Central memory CD8-positive, alpha-beta T cell (primary cell): ENCODE measurements at regions not wholly inside any gene's neighbourhood (a gene's known extent, or its start where the extent isn't known, plus 50 kb on each side); places are given as distances from the start of the nearest gene placed in this dataset.

Experiments used
- ATAC-seq: fragments of 150-1000 bp; cut with Tn5 transposase; replicated peaks from 2 replicates; pipeline ENCODE4 v1.10.0; 2022; ENCODE audit warnings: mild to moderate bottlenecking, moderate FRiP score, moderate number of reproducible peaks; ENCODE audit not compliant: poor library complexity, severe bottlenecking; ENCODE audit errors: extremely low read depth
- DNase-seq, 2 donors: peaks; one replicate each; pipeline ENCODE4 v3.0.0; 2021; ENCODE audit warnings: low spot score in 2 of 2
- H3K27ac Mint-ChIP-seq: one replicate; pipeline ENCODE4 v1.8.0; 2022; ENCODE audit warnings: low read depth, mild to moderate bottlenecking, moderate library complexity, mixed read lengths
- H3K27me3 Mint-ChIP-seq: one replicate; pipeline ENCODE4 v1.8.0; 2022; ENCODE audit warnings: mixed read lengths
- H3K36me3 Mint-ChIP-seq: one replicate; pipeline ENCODE4 v1.8.0; 2022; ENCODE audit warnings: mild to moderate bottlenecking, moderate library complexity, mixed read lengths; ENCODE audit not compliant: insufficient read depth
- H3K4me1 Mint-ChIP-seq: one replicate; pipeline ENCODE4 v1.8.0; 2022; ENCODE audit warnings: mixed read lengths
- H3K4me3 Mint-ChIP-seq: one replicate; pipeline ENCODE4 v1.8.0; 2022; ENCODE audit warnings: mild to moderate bottlenecking, moderate library complexity, mixed read lengths
- H3K9me3 Mint-ChIP-seq: one replicate; pipeline ENCODE4 v1.8.0; 2022; ENCODE audit warnings: mixed read lengths

DNA sequence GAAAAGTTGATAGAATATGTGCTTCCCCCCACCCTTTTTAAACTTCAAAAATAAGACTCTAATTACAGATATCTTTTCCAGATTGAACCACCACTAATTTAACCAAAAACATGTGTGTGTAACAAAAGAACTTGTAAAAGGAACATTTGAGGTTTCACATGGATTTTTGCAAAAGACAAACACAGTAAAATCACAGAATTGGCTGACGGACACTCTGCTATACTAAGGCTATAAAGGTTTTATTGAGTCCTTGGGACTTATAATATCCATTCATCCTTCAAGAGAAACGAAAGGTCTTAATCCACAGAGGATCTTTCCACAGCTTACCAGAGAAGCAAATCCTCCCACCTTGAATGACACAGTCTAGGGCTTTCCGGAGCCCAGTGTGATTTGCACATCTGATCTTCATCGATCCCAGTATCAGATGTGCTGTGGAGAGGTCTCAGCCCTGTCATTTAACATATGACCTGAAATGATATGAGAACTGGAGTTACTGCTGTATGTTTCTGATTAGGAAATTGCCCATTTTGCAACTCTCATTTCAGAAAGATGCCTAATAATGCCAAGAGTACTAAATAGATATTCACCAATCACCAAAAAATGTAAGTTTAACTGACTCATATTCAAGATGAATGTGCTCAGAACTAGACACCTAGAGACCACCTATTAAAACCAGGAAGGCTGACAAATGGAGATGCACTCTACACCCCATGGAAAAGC, 256.5 kb upstream of the FBXL7 start:
- Mint-ChIP-seq H3K4me3 (no peak overlapping the region), H3K4me1 (no peaks in the 10 kb centered on the region), H3K36me3 (no peaks in the 10 kb centered on the region), H3K27me3 (no peaks in the 10 kb centered on the region), H3K27ac (no peak overlapping the region), H3K9me3 (peaks cover 18% of the 10 kb centered on the region)
- DNase-seq (no peak), ATAC-seq (no peak)

DNA sequence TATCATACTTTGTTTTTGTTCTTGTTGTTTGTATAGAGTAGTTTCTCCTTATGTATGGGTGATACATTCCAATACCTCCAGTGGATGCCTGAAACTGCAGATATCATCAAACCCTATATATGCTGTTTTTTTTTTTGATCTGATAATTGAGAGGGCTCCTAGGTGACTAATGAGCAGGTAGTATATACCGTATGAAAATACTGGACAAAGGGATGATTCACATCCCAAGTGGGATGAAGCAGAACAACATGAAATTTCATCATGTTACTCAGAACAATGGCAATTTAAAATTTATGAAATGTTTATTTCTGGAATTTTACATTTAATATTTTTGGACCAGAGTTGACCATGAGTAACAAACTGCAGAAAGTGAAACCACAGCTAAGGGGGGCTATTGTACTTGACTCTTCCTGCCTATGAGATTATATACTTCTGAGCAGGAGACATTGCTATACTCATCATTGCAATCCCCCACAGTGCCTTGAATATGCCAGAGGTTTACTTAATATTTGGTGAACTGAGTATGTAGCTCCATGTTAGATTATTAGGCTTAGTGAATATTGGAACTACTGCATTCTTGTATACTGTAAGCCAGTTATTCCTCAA, 258.7 kb upstream of the FBXL7 start:
- DNase-seq (no peak), ATAC-seq (no peak)
- H3K4me1 Mint-ChIP-seq: no peaks in the 10 kb centered on the region
- no peak overlapping the region for H3K4me3 Mint-ChIP-seq
- H3K27me3 Mint-ChIP-seq: no peaks in the 10 kb centered on the region
- H3K27ac Mint-ChIP-seq: no peak overlapping the region
- no peaks in the 10 kb centered on the region for H3K36me3 Mint-ChIP-seq
- peaks cover 23% of the 10 kb centered on the region for H3K9me3 Mint-ChIP-seq

DNA sequence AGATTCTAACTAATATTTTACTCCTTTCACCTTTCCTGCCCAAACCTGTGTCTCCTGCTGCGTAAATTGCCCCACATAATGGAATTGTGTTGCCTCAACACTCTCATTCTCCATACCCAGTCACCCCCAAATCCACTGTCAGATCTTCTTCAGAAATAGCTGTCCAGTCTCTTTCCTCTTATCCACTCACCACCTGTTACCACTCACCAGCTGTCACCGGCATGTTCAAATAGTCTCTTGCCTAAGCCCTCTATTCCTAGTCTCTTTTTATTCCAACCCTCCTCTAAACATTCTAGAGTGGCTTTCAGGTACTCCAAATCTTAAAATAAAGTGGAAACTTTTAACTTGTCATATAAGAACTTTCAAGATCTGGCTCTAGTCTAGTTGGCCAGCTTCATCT, 262.0 kb upstream of the FBXL7 start:
- Mint-ChIP-seq H3K27me3 (no peaks in the 10 kb centered on the region), H3K4me3 (no peak overlapping the region), H3K36me3 (no peaks in the 10 kb centered on the region), H3K4me1 (no peaks in the 10 kb centered on the region), H3K27ac (no peak overlapping the region), H3K9me3 (peaks cover 14% of the 10 kb centered on the region)
- DNase-seq (no peak), ATAC-seq (no peak)

DNA sequence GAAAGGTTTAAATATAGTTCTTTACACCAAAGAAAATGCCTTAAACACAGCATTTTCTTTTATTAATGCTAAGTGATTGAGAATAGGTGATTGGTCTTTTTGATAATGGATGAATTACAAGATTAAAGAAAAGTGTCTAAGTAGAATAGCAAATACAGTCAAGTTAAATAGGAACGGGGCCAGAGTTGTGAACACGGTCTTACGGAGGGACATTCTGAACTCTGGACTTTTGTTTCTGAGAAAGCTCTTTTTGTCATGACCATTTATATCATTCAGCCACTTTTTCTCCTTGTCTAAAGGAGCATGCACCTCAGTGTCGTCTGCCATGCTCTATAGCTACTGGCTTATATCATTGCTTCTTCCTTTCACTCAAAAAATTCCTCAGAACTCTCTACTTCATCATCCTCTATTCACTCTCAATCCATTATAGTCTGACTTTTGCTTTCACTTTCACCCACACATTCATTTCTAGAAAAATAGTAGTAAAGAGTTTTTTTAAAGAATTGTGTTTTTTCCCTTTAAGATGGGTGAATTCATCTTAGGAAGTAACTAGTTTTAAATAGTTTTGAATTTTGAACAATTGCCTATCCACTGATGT, 263.0 kb upstream of the FBXL7 start:
- Mint-ChIP-seq H3K4me1 (no peaks in the 10 kb centered on the region), H3K27me3 (no peaks in the 10 kb centered on the region)

DNA sequence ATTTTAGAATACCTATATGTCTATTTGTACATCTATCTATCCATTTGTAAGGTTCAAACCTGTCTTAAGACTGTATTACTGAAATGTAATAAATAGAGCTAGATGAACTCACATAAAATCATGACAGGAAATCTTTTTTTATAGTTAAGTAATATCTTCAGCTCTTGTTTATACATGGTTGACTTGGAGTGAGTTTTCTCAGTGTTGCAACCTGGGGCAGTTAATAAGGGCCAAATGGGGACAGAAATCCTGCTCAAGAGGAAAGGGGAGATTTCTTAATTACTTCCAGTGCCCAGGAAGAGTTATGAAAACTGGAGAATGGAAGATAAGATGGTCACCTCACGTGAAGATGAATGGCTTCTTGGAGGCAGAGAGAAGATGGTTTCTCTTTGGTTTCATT, 265.1 kb upstream of the FBXL7 start:
- DNase-seq (no peak), ATAC-seq (no peak)
- H3K27me3 Mint-ChIP-seq: no peaks in the 10 kb centered on the region
- no peaks in the 10 kb centered on the region for H3K4me1 Mint-ChIP-seq
- peaks cover 25% of the 10 kb centered on the region for H3K9me3 Mint-ChIP-seq
- H3K27ac Mint-ChIP-seq: no peak overlapping the region
- no peak overlapping the region for H3K4me3 Mint-ChIP-seq
- no peaks in the 10 kb centered on the region for H3K36me3 Mint-ChIP-seq

More for the DNA sequence above, 263.0 kb upstream of the FBXL7 start:
- Mint-ChIP-seq H3K36me3 (no peaks in the 10 kb centered on the region), H3K4me3 (no peak overlapping the region), H3K27ac (no peak overlapping the region), H3K9me3 (peaks cover 14% of the 10 kb centered on the region)
- no peak for DNase-seq
- no peak for ATAC-seq

DNA sequence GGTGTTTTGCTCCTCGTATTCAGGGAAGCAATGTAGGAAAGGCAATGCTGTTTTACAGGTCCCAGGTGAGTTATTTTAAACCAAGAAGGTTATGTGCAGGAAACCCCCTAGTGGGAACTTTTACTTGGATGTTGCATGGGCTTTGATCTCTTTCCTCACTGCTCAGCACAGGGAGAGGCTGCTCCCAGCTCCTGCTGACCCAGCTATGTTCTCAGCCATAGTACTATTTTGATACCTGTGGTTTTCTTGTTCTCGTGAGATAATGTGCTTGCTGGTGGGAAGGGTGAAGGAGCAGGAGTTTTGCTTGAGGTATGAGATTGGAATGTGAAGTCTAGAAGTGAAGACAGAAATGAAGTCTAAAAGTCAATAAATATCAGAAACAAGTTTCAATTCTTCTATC, 265.6 kb upstream of the FBXL7 start:
- ATAC-seq (no peak), DNase-seq (no peak)
- no peaks in the 10 kb centered on the region for H3K27me3 Mint-ChIP-seq
- no peaks in the 10 kb centered on the region for H3K4me1 Mint-ChIP-seq
- no peaks in the 10 kb centered on the region for H3K36me3 Mint-ChIP-seq
- no peak overlapping the region for H3K27ac Mint-ChIP-seq
- peaks cover 20% of the 10 kb centered on the region for H3K9me3 Mint-ChIP-seq
- H3K4me3 Mint-ChIP-seq: no peak overlapping the region

DNA sequence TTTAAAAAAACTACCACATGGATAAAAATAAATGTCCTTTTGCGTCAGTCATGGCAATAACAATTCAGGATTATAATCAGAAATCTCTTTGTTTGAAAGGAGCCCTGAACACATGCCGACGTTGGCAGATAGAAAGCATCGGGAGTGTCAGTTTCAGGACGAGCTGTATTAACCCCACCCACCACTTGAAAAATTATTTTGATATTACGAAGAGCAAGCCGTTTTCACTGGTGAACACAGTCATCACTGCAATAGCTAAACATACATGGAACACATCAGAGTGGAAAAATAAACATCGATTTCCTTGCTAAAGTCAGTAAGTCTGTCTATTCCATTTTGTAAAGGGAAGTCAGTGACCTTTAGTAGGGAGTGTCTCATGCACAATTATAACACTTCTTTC, 266.4 kb upstream of the FBXL7 start:
- no peak overlapping the region for H3K4me3 Mint-ChIP-seq
- H3K36me3 Mint-ChIP-seq: no peaks in the 10 kb centered on the region
- H3K27ac Mint-ChIP-seq: no peak overlapping the region
- no peaks in the 10 kb centered on the region for H3K27me3 Mint-ChIP-seq
- no peaks in the 10 kb centered on the region for H3K4me1 Mint-ChIP-seq
- H3K9me3 Mint-ChIP-seq: peaks cover 17% of the 10 kb centered on the region
- no peak for DNase-seq
- ATAC-seq: no peak

DNA sequence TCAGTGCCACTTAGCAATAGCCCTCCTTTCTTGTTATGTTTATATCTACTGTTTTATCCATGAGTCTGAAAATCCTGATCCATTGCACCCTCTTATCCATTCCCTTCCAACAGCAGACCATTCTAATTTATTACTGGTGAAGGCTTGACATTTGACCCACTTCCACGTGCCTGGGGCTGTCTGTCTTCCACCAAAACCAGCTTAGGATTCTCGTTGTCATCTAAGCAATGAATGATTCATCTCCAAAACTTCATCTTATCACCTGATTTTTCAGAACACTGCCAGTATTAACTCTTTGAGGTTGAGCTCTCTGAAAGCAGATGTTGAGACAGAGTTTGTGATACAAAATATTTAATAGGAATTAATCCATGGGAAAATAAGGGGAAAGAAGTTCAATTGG, 277.8 kb upstream of the FBXL7 start:
- DNase-seq (no peak), ATAC-seq (no peak)
- Mint-ChIP-seq H3K4me3 (no peak overlapping the region), H3K9me3 (peaks cover 15% of the 10 kb centered on the region), H3K36me3 (no peaks in the 10 kb centered on the region), H3K4me1 (no peaks in the 10 kb centered on the region), H3K27ac (no peak overlapping the region), H3K27me3 (no peaks in the 10 kb centered on the region)

DNA sequence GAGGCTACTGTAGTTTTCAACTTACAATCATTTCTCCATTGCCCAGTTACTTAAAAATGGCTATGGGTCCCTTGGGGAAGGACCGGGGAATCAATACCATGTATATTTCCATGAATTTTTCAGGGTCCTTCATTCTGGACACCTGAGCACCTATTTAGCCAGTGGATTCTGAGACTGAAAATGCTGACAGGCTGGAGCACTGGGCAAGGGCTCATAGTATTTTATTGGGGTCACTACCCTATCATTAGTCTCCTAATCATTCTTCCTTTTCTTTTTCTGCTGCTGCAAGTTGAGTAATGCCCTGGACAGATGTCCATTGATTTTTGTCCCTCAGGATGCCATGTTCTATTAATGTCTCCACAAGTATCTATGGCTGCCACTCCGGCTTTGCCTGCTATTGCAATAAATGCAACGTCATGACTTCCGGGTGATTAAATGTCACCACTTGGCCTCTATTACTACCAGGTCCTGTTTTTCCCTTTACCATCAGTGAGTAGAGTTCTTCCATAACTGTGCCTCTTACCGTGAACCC, 279.3 kb upstream of the FBXL7 start:
- Mint-ChIP-seq H3K4me3 (no peak overlapping the region), H3K36me3 (no peaks in the 10 kb centered on the region), H3K27ac (no peak overlapping the region), H3K4me1 (no peaks in the 10 kb centered on the region), H3K27me3 (no peaks in the 10 kb centered on the region), H3K9me3 (peaks cover 11% of the 10 kb centered on the region)
- DNase-seq (no peak), ATAC-seq (no peak)

DNA sequence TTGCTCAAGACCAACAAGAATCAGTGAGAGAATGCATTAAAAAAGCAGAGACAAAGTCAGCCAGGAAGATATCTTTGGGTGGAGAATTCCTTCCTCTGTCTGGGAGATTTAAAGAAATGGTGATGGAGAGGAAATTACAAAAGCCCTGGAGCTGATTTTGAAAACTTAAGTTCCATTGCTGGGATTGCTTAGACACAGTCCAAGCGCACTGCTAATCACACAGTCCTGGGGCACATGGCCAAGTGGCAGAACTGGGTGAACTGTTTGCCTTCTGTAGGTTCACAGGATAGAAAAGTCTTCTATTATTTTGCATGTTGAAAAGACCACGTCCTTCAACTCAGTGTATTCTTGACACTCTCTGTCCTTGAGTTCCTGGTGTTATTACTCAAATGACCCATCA, 284.9 kb upstream of the FBXL7 start:
- DNase-seq (no peak), ATAC-seq (no peak)
- Mint-ChIP-seq H3K27ac (no peak overlapping the region), H3K27me3 (no peaks in the 10 kb centered on the region), H3K36me3 (no peaks in the 10 kb centered on the region), H3K4me1 (no peaks in the 10 kb centered on the region), H3K9me3 (peaks cover 6% of the 10 kb centered on the region), H3K4me3 (no peak overlapping the region)

DNA sequence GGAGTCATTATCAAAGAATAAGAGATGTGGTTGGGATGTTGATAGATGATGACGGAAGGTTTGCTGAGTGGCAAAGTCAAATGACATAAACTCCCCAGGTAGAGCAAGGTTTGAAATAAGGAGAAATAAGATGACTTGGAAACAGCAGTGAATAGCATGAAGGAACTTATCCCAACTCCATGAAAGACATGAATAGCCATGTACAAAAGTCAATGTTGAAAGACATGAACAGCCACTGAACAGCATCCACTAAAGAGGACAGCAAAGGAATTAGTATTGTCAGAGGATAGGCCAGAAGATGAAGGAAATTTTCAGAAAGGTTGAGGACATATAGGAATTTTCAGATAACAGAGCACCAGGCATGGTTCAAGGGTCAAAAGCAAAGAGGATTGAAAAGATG, 286.0 kb upstream of the FBXL7 start:
- H3K27me3 Mint-ChIP-seq: no peaks in the 10 kb centered on the region
- ATAC-seq (no peak), DNase-seq (no peak)
- peaks cover 6% of the 10 kb centered on the region for H3K9me3 Mint-ChIP-seq
- no peaks in the 10 kb centered on the region for H3K36me3 Mint-ChIP-seq
- H3K4me1 Mint-ChIP-seq: no peaks in the 10 kb centered on the region
- no peak overlapping the region for H3K27ac Mint-ChIP-seq
- H3K4me3 Mint-ChIP-seq: no peak overlapping the region

DNA sequence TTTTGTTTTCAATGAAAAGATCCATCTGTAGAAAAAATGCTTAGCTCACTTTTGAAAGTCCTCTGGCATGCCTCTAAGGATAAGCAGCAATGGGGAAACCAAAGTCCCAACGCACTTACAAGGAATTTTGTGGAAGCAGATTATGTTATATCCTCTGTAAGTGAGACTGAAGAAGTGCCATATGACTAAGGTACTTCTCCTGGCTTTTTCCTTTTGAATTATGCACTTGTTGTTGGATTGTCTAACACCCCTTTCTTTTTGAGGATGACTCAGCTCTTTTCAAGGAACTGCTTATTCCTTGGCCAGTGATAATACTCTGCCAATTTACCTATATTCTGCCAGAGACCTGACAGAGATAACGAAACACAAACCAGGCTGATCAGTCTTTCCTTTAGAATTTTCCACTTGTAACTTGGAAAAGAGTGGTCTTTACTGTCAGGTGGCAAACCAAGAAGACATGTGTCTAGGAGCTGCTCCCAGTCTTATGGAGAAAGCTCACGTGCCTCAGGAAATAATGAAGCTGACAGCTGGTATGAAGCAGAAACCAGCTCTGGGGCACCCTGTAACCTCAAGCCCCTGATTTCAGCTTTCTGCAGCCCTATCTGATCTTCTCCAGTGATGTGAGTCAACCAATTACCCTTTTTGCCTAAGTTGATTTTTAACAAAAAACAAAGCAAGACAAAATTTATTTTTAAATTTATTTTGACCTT, 290.8 kb upstream of the FBXL7 start:
- H3K4me1 Mint-ChIP-seq: no peaks in the 10 kb centered on the region
- H3K4me3 Mint-ChIP-seq: no peak overlapping the region
- no peak overlapping the region for H3K27ac Mint-ChIP-seq
- H3K9me3 Mint-ChIP-seq: peaks cover 21% of the 10 kb centered on the region
- no peak for ATAC-seq
- no peaks in the 10 kb centered on the region for H3K36me3 Mint-ChIP-seq
- H3K27me3 Mint-ChIP-seq: no peaks in the 10 kb centered on the region
- no peak for DNase-seq
